GM18508 (cell line): ENCODE measurements at regions not wholly inside any gene's neighbourhood (a gene's known extent, or its start where the extent isn't known, plus 50 kb on each side); places are given as distances from the start of the nearest gene placed in this dataset.
"Not testable (repeated sequence)": the region's sequence is repeated elsewhere in the genome, so short reads cannot be mapped to it uniquely, and the experiment has no call there.

Experiments
- ATAC-seq: cut with Tn5 transposase; IDR thresholded peaks from one replicate; pipeline ENCODE4 v1.9.1; 2021; ENCODE audit warnings: moderate number of reproducible peaks; ENCODE audit not compliant: insufficient read depth, unreplicated experiment

DNA sequence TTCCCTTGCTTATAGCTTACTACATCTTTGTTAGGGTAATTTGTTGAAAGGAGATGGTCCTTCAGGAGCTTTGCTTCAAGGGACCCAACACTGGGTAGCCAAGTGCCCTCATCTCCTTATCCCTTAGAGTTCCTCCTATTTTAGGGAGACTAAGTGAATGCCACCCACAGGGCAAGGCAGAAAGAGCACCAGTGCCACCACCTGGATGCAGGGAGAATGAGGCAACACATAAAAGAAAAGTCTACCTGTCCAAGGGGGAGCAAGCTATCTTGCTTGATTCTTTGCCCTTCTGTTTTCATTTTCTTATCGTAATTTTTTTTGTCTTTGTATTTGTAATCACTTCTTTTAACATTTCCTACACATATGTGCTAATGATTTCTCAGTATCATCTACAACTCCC, 205.5 kb downstream of the NPR3 start:
- no peak for ATAC-seq

- no peak for ATAC-seq
Measured at GRCh38 chr5:32928761-32929160, 217.6 kb downstream of the NPR3 start.

DNA sequence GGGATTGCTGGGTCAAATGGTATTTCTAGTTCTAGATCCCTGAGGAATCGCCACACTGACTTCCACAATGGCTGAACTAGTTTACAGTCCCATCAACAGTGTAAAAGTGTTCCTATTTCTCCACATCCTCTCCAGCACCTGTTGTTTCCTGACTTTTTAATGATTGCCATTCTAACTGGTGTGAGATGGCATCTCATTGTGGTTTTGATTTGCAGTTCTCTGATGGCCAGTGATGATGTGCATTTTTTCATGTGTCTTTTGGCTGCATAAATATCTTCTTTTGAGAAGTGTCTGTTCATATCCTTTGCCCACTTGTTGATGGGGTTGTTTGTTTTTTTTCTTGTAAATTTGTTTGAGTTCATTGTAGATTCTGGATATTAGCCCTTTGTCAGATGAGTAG, 220.3 kb downstream of the NPR3 start:
- not testable (repeated sequence) for ATAC-seq

DNA sequence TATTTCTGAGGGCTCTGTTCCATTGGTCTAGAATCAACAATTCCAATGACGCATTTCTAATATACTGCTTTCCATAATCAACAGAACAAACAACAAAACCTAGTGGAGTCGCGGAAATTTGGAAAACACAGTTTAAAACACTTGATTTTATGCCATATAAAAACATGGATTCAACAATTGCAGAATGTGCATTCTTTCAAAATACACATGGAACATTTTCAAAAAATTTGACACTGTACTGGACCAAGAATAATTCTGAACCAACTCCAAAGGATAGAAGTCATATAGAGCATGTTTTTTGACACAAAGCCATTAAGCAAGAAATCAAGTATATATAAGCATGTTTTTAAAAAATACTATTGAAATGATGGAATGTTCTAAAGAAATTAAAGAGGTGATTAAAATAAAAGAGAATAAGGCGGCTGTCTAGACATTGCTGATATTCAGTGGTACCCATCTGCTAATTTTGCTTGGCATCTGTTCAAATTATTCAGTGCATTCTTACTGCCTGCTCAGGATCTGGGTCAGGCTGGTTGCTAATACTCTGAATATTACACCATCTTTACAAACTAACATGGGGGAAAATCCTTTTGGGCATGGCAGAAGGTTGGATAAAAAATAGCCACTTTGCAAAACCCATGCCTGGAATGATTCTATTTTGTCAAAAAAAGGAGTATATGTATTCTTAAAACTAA, 221.3 kb downstream of the NPR3 start:
- no peak for ATAC-seq

DNA sequence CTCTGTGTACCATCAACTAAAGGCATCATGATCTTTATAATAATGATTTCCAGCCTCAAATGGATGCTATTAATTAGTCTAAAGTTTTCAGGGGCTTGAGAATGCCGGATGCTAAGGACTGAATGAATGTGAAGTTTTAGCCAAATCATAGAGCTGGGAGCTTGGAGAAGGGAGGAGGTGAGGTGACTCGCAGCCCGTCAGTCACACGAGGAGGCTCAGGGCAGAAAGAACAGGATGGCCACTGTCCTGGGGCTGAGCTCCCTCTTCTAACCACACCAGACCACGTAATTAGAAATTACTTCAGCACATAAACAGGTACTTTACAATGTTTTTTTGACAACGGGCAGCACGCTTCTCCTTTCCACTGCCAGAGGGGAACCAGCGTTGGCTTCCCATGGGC, 222.6 kb downstream of the NPR3 start:
- ATAC-seq: no peak

- no peak for ATAC-seq
Measured at GRCh38 chr5:32934529-32934928, 223.4 kb downstream of the NPR3 start.

GRCh38 chr5:32935283-32935682, 224.2 kb downstream of the NPR3 start:
- ATAC-seq: no peak

- ATAC-seq: no peak
Measured at GRCh38 chr5:32936329-32936728, 225.2 kb downstream of the NPR3 start.

GRCh38 chr5:32942225-32942989, 231.3 kb downstream of the NPR3 start:
- peak; percentile 93 for ATAC-seq

DNA sequence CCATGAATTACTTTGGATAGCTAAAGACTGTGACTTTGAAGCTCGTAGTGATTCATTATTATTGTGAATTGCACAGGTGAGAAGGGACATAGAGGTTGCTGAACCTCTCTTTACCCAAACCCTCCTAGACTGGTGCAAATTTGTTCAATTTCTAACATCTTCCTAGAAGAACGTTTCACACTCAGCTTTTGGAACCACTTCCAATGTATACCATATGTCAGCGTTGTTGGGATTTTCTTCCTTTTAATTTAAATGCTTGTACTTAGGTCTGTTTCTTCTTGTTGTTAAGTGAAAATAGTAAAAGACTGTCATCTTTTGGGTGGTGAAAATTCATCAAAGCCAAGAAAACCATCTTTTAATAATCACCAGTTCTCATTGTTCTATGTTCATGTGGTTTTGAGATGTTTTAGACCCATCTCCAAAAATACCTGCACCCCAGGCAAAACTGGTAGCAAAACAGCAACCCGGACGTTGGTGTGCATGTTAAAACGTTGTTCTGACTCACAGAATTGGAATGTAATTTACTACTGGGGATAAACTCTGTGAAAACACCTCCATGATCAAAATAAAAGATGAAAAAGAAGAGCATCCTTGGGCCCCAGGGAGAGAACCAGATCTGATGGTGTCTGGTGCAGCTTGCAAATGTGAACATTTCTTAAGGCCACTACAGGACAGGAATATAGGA, 238.3 kb downstream of the NPR3 start:
- ATAC-seq: no peak

DNA sequence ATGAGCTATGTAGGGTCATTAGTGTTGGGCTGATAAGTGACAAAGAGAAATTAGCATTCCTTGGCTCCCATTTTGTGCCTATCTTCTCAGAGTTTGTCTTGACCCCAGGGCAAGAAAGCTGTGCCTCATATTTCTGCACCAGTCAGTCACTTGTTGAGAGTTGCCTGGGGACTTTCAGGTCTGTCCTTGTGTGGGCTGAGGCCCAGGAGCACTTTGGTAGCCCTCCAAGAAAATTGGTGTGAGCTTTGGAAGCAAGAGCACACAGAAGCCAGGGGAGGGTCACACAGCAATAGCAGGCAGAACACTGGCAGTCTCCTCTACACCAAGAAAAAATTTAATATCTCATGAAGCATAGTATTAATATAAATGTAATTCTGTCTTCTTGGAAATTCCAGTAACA, 239.9 kb downstream of the NPR3 start:
- ATAC-seq: no peak

DNA sequence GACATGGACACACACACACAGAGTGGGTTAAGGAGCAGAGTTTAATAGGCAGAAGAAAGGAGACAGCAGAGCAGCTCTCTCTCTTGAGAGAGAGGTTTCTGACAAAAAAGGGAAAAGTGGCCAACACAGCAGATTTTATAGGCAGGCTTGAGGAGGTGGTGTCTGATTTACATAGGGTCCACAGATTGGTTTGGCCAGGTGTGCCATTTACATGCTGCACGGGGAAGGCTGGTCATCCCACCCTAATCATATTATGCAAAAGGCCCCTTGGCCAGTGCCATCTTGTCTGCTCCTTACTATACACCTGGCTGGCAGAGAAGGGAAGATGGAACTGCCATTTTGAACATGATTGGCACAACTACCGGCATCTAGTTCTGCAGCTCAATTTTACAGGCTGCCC, 240.8 kb downstream of the NPR3 start:
- no peak for ATAC-seq

DNA sequence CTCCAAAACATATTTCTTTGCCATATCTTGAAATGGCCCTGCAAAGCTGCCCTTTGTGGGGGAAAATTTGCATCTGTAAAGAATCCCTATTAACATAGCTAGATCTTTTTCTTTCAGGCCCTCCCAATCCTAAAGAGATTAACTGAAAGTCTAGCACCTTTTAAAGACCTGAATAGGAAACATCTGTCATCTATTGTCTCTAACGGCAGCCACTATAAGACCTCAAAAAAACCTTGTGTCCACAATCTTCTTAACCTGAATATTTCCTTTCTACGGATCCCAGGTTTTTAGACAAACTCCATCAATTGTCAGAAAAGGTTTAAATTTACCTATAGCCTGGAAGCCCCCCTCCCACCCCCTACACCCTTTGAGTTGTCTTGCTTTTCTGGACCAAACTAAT, 241.3 kb downstream of the NPR3 start:
- not testable (repeated sequence) for ATAC-seq

GRCh38 chr5:32953694-32954093, 242.6 kb downstream of the NPR3 start:
- no peak for ATAC-seq

DNA sequence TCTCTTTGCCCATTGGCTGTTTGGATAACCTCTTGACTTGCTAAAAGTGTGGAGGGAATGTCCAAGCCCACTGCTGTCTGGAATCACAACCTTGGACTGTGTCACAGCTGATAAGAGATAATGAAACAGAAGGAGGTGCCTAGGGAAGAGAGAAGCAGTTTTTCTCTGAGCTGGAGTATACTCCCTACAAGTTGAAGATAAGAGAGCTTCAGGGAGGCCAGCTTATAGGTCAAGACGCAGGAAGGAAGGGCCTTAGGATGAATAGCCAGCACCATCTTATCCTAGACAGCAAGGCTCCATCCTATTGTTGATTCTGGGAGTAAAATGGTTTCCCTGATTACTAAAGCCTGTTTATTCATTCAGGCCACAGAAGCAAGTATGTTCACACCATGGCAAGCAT, 244.7 kb downstream of the NPR3 start:
- no peak for ATAC-seq

GRCh38 chr5:32960340-32961058, 249.4 kb downstream of the NPR3 start:
- ATAC-seq: no peak

GRCh38 chr5:32961059-32961415, 249.9 kb downstream of the NPR3 start:
- ATAC-seq: no peak

DNA sequence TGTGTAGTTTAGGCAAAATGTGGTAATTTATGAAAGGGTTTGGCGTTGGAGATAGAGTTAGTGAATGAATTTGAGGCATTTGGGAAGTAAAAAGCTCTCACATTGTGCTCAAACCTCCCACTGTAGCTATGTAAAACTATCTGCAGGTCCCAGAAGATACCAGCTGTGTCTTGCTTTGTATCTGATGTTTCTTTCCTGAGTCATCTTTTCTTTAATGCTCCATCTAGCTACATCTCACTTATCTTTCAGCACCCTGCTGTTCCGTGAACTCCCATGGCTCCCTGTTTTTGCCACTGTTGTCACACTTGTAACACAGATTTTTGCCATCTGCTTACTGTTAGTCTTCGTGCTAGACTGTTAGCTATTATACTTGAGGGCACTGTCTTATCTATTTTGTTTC, 253.1 kb downstream of the NPR3 start:
- ATAC-seq: no peak

DNA sequence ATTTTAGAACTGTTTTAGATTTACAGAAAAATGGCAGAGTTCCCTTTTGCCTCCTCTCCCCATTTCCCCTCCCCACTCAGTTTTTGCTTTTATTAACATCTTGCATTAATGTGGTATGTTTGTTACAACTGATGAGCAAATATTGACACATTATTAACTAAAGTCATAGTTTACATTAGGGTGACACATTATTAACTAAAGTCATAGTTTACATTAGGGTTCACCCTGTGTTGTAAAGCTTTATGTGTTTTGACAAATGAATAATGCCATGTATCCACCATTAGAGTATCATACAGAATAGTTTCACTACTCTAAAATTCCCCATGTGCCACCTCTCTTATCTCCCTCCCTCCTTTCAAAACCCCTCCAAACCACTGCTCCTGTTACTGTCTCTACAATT, 262.5 kb downstream of the NPR3 start:
- ATAC-seq: no peak

- ATAC-seq: no peak
Measured at GRCh38 chr5:32975656-32976375, 264.7 kb downstream of the NPR3 start.
